ENCODE measurements at regions not wholly inside any gene's neighbourhood (a gene's known extent, or its start where the extent isn't known, plus 50 kb on each side); places are given as distances from the start of the nearest gene placed in this dataset.

DNA sequence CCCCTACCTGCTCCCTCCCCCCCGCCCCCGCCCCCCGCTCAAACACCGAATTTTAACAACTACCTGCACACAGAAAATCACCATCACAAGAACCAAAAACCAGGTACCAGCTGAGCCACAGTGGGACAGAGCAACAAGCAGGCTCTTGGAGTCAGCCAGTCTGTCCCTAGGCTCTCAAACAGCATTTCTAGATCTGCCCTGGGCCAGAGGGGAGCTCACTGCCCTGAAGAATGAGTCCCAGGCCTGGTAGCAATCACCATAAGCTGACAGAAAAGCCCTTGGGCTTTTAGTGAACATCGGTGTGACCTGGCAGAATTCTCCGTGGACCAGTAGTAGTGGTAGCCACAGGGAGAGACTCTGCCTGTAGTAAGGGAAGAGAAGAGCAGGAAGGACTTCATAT, 58.3 kb downstream of the C11orf87 start:
- Histone ChIP-seq H3K4me1 (ENCODE audit: control insufficient read depth, insufficient read depth, low read depth, low read length) (no peaks in the 10 kb centered on the region), H3K9me3 (ENCODE audit: control insufficient read depth, low read length) (no peaks in the 10 kb centered on the region), H3K4me3 (ENCODE audit: insufficient read depth in 1 of 2, low read depth in 1 of 2, low read length in 2 of 2) (no peak overlapping the region), H3K4me2 (ENCODE audit: low read length, poor library complexity, severe bottlenecking) (no peak overlapping the region), H2BK120ac (ENCODE audit: low read depth, low read length) (no peak overlapping the region), H3K27ac (ENCODE audit: low read length, poor library complexity, severe bottlenecking) (no peak overlapping the region), H4K8ac (ENCODE audit: low read length) (no peak overlapping the region), H3K14ac (ENCODE audit: low read length in 2 of 2) (no peak overlapping the region), H3K18ac (ENCODE audit: low read depth in 1 of 2, low read length in 2 of 2) (no peak overlapping the region), H3K27me3 (ENCODE audit: control insufficient read depth in 1 of 2, insufficient read depth in 1 of 2, low read length in 2 of 2) (no peaks in the 10 kb centered on the region), H2BK5ac (ENCODE audit: low read depth, low read length, poor library complexity, severe bottlenecking) (no peak overlapping the region), H4K91ac (ENCODE audit: low read length) (no peak overlapping the region), H2AK5ac (ENCODE audit: low read length, severe bottlenecking) (no peak overlapping the region), H3K23ac (ENCODE audit: low read length in 2 of 2) (no peak overlapping the region), H3K36me3 (ENCODE audit: control insufficient read depth in 1 of 2, insufficient read depth in 2 of 2, low read depth in 1 of 2, low read length in 2 of 2) (no peaks in the 10 kb centered on the region), H2BK15ac (ENCODE audit: low read depth, poor library complexity, severe bottlenecking) (no peak overlapping the region), H2AFZ (ENCODE audit: low read depth, low read length) (no peak overlapping the region), H3K4ac (ENCODE audit: low read depth in 1 of 2, low read length in 2 of 2) (no peak overlapping the region), H3K9ac (ENCODE audit: low read length) (no peak overlapping the region), H3K79me1 (replicated peaks; ENCODE audit: low read length, poor library complexity, severe bottlenecking) (no peaks in the 10 kb centered on the region), H2BK12ac (ENCODE audit: low read length in 2 of 2) (no peak overlapping the region)
- no peak for DNase-seq
- WGBS: 32% methylated on average over 3 of the region's 6 CpGs

DNA sequence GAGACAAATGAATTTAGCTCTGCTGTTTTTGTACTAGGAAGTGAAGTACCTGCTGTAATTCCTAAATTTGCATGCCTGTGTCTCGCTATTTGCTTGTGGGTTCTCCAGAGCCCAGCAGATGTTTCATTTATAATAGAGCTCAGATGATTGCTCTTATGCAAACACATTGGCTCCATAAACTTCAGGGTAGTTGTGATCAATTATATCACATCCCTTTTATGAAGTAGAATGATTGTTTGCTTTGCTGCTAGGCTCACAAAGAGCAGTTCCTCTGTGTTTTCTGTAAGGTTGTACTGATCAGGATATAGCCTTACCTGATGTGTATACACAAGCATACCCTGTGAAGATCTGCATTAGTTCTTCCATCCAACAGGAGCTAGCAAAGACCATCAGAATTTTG, 64.1 kb downstream of the C11orf87 start:
- WGBS: 92% methylated on average over 1 of the region's 1 CpG
- Histone ChIP-seq H2BK15ac (ENCODE audit: low read depth, poor library complexity, severe bottlenecking) (no peak overlapping the region), H3K79me1 (replicated peaks; ENCODE audit: low read length, poor library complexity, severe bottlenecking) (no peaks in the 10 kb centered on the region), H3K23ac (ENCODE audit: low read length in 2 of 2) (no peak overlapping the region), H3K4me1 (ENCODE audit: control insufficient read depth, insufficient read depth, low read depth, low read length) (no peaks in the 10 kb centered on the region), H3K4me2 (ENCODE audit: low read length, poor library complexity, severe bottlenecking) (no peak overlapping the region), H3K14ac (ENCODE audit: low read length in 2 of 2) (no peak overlapping the region), H3K27me3 (ENCODE audit: control insufficient read depth in 1 of 2, insufficient read depth in 1 of 2, low read length in 2 of 2) (no peaks in the 10 kb centered on the region), H4K91ac (ENCODE audit: low read length) (no peak overlapping the region), H3K4me3 (ENCODE audit: insufficient read depth in 1 of 2, low read depth in 1 of 2, low read length in 2 of 2) (no peak overlapping the region), H3K18ac (ENCODE audit: low read depth in 1 of 2, low read length in 2 of 2) (no peak overlapping the region), H3K9ac (ENCODE audit: low read length) (no peak overlapping the region), H2BK12ac (ENCODE audit: low read length in 2 of 2) (no peak overlapping the region), H2AK5ac (ENCODE audit: low read length, severe bottlenecking) (no peak overlapping the region), H3K9me3 (ENCODE audit: control insufficient read depth, low read length) (no peaks in the 10 kb centered on the region), H3K4ac (ENCODE audit: low read depth in 1 of 2, low read length in 2 of 2) (no peak overlapping the region), H3K36me3 (ENCODE audit: control insufficient read depth in 1 of 2, insufficient read depth in 2 of 2, low read depth in 1 of 2, low read length in 2 of 2) (no peaks in the 10 kb centered on the region), H3K27ac (ENCODE audit: low read length, poor library complexity, severe bottlenecking) (no peak overlapping the region), H2AFZ (ENCODE audit: low read depth, low read length) (no peak overlapping the region), H2BK120ac (ENCODE audit: low read depth, low read length) (no peak overlapping the region), H2BK5ac (ENCODE audit: low read depth, low read length, poor library complexity, severe bottlenecking) (no peak overlapping the region), H4K8ac (ENCODE audit: low read length) (no peak overlapping the region)
- no peak for DNase-seq

DNA sequence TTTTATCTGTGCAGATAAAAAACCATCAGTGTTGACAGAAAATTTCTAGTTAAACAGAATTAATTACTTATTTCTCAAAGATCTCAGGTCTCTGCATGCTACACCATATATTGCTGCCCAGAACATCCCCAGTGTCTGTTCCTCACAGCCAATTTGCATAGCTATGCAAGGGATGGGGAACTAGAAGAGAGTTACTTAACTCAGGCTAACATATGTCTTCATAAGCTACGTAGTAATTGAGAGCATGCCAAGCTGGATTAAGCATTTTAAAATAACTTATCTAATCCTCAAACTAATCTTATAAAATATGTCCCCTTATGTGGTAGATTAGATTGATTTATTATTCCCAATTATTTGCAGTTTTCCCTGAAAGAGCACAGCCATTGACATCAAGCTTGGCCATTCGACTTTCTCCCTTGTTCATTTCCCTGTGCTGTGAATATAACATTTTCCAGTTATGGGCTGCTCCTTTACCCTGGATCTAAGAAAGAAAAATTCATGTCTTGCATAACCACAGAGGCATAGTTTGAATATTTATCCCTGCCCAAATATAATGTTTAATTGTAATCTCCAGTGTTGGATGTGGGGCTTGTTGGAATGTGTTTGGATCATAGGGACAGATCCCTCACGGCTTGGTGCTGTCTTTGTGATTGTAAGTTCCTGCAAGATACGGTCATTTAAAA, 69.1 kb downstream of the C11orf87 start:
- H2BK120ac ChIP-seq (ENCODE audit: low read depth, low read length): no peak overlapping the region

GRCh38 chr11:109506115-109506514, 84.1 kb downstream of the C11orf87 start:
- H2AFZ ChIP-seq (ENCODE audit: low read depth, low read length): no peak overlapping the region
- 96% methylated on average over 2 of the region's 3 CpGs for WGBS
- no peak overlapping the region for H3K4me2 ChIP-seq (ENCODE audit: low read length, poor library complexity, severe bottlenecking)
- H3K4ac ChIP-seq (ENCODE audit: low read depth in 1 of 2, low read length in 2 of 2): no peak overlapping the region
- H4K91ac ChIP-seq (ENCODE audit: low read length): no peak overlapping the region
- no peak overlapping the region for H2BK12ac ChIP-seq (ENCODE audit: low read length in 2 of 2)
- H3K9me3 ChIP-seq (ENCODE audit: control insufficient read depth, low read length): no peaks in the 10 kb centered on the region
- H3K27me3 ChIP-seq (ENCODE audit: control insufficient read depth in 1 of 2, insufficient read depth in 1 of 2, low read length in 2 of 2): no peaks in the 10 kb centered on the region
- H3K9ac ChIP-seq (ENCODE audit: low read length): no peak overlapping the region
- no peak overlapping the region for H3K27ac ChIP-seq (ENCODE audit: low read length, poor library complexity, severe bottlenecking)
- H3K14ac ChIP-seq (ENCODE audit: low read length in 2 of 2): no peak overlapping the region
- H3K23ac ChIP-seq (ENCODE audit: low read length in 2 of 2): no peak overlapping the region
- H3K4me3 ChIP-seq (ENCODE audit: insufficient read depth in 1 of 2, low read depth in 1 of 2, low read length in 2 of 2): no peak overlapping the region
- no peak overlapping the region for H2BK120ac ChIP-seq (ENCODE audit: low read depth, low read length)
- H3K79me1 ChIP-seq (replicated peaks; ENCODE audit: low read length, poor library complexity, severe bottlenecking): no peaks in the 10 kb centered on the region
- H2BK15ac ChIP-seq (ENCODE audit: low read depth, poor library complexity, severe bottlenecking): no peak overlapping the region
- no peaks in the 10 kb centered on the region for H3K36me3 ChIP-seq (ENCODE audit: control insufficient read depth in 1 of 2, insufficient read depth in 2 of 2, low read depth in 1 of 2, low read length in 2 of 2)
- H3K18ac ChIP-seq (ENCODE audit: low read depth in 1 of 2, low read length in 2 of 2): no peak overlapping the region
- H2AK5ac ChIP-seq (ENCODE audit: low read length, severe bottlenecking): no peak overlapping the region
- DNase-seq: no peak
- no peak overlapping the region for H2BK5ac ChIP-seq (ENCODE audit: low read depth, low read length, poor library complexity, severe bottlenecking)
- no peaks in the 10 kb centered on the region for H3K4me1 ChIP-seq (ENCODE audit: control insufficient read depth, insufficient read depth, low read depth, low read length)
- H4K8ac ChIP-seq (ENCODE audit: low read length): no peak overlapping the region

More for the DNA sequence above, 69.1 kb downstream of the C11orf87 start:
- H3K9me3 ChIP-seq (ENCODE audit: control insufficient read depth, low read length): no peaks in the 10 kb centered on the region
- H2BK15ac ChIP-seq (ENCODE audit: low read depth, poor library complexity, severe bottlenecking): no peak overlapping the region
- H4K8ac ChIP-seq (ENCODE audit: low read length): no peak overlapping the region
- H3K23ac ChIP-seq (ENCODE audit: low read length in 2 of 2): no peak overlapping the region
- 67% methylated on average over 3 of the region's 4 CpGs for WGBS
- H3K36me3 ChIP-seq (ENCODE audit: control insufficient read depth in 1 of 2, insufficient read depth in 2 of 2, low read depth in 1 of 2, low read length in 2 of 2): no peaks in the 10 kb centered on the region
- no peaks in the 10 kb centered on the region for H3K79me1 ChIP-seq (replicated peaks; ENCODE audit: low read length, poor library complexity, severe bottlenecking)
- no peak overlapping the region for H3K4ac ChIP-seq (ENCODE audit: low read depth in 1 of 2, low read length in 2 of 2)
- no peak overlapping the region for H3K14ac ChIP-seq (ENCODE audit: low read length in 2 of 2)
- no peak overlapping the region for H2AFZ ChIP-seq (ENCODE audit: low read depth, low read length)
- H4K91ac ChIP-seq (ENCODE audit: low read length): no peak overlapping the region
- no peak overlapping the region for H3K4me3 ChIP-seq (ENCODE audit: insufficient read depth in 1 of 2, low read depth in 1 of 2, low read length in 2 of 2)
- H3K18ac ChIP-seq (ENCODE audit: low read depth in 1 of 2, low read length in 2 of 2): no peak overlapping the region
- H3K27ac ChIP-seq (ENCODE audit: low read length, poor library complexity, severe bottlenecking): no peak overlapping the region
- H2BK5ac ChIP-seq (ENCODE audit: low read depth, low read length, poor library complexity, severe bottlenecking): no peak overlapping the region
- H3K4me2 ChIP-seq (ENCODE audit: low read length, poor library complexity, severe bottlenecking): no peak overlapping the region
- no peaks in the 10 kb centered on the region for H3K4me1 ChIP-seq (ENCODE audit: control insufficient read depth, insufficient read depth, low read depth, low read length)
- DNase-seq: no peak
- no peak overlapping the region for H2AK5ac ChIP-seq (ENCODE audit: low read length, severe bottlenecking)
- H2BK12ac ChIP-seq (ENCODE audit: low read length in 2 of 2): no peak overlapping the region
- H3K27me3 ChIP-seq (ENCODE audit: control insufficient read depth in 1 of 2, insufficient read depth in 1 of 2, low read length in 2 of 2): no peaks in the 10 kb centered on the region
- H3K9ac ChIP-seq (ENCODE audit: low read length): no peak overlapping the region

Measured in mesenchymal stem cell (in vitro differentiated cells and primary cell).